RKO (cell line): ENCODE measurements at regions not wholly inside any gene's neighbourhood (a gene's known extent, or its start where the extent isn't known, plus 50 kb on each side); places are given as distances from the start of the nearest gene placed in this dataset.
A peak's percentile ranks its signal among the peaks of the same experiment; 100 is the strongest.

Experiments used
- DNase-seq: peaks from one replicate; pipeline ENCODE4 v3.0.0-alpha.2; 2016; ENCODE audit warnings: low spot score

GRCh38 chr18:69216321-69216720 lies 184.4 kb upstream of the DOK6 start:
- DNase-seq: no peak

- DNase-seq: no peak
Observed at GRCh38 chr18:69217196-69218000, 183.3 kb upstream of the DOK6 start.

- no peak for DNase-seq
Observed at GRCh38 chr18:69220529-69220928, 180.2 kb upstream of the DOK6 start.

- no peak for DNase-seq
Observed at GRCh38 chr18:69222089-69222488, 178.6 kb upstream of the DOK6 start.

GRCh38 chr18:69226971-69227370 lies 173.7 kb upstream of the DOK6 start:
- DNase-seq: no peak

- no peak for DNase-seq
Observed at GRCh38 chr18:69230204-69230603, 170.5 kb upstream of the DOK6 start.

GRCh38 chr18:69233465-69234054 lies 167.1 kb upstream of the DOK6 start:
- DNase-seq: no peak

- no peak for DNase-seq
Observed at GRCh38 chr18:69239849-69240674, 160.6 kb upstream of the DOK6 start.

- no peak for DNase-seq
Observed at GRCh38 chr18:69246027-69246426, 154.7 kb upstream of the DOK6 start.

GRCh38 chr18:69250305-69251151 lies 150.2 kb upstream of the DOK6 start:
- no peak for DNase-seq

GRCh38 chr18:69257861-69258458 lies 142.7 kb upstream of the DOK6 start:
- peak; percentile 24 for DNase-seq

- DNase-seq: no peak
Observed at GRCh38 chr18:69259282-69259681, 141.4 kb upstream of the DOK6 start.

- DNase-seq: no peak
Observed at GRCh38 chr18:69261406-69261805, 139.3 kb upstream of the DOK6 start.

- DNase-seq: no peak
Observed at GRCh38 chr18:69265656-69266055, 135.0 kb upstream of the DOK6 start.

GRCh38 chr18:69267895-69268294 lies 132.8 kb upstream of the DOK6 start:
- DNase-seq: no peak

- DNase-seq: no peak
Observed at GRCh38 chr18:69282371-69282770, 118.3 kb upstream of the DOK6 start.

- no peak for DNase-seq
Observed at GRCh38 chr18:69291044-69291443, 109.6 kb upstream of the DOK6 start.

- DNase-seq: no peak
Observed at GRCh38 chr18:69291755-69292154, 108.9 kb upstream of the DOK6 start.

- no peak for DNase-seq
Observed at GRCh38 chr18:69300185-69300584, 100.5 kb upstream of the DOK6 start.

GRCh38 chr18:69308619-69309018 lies 92.1 kb upstream of the DOK6 start:
- DNase-seq: no peak

GRCh38 chr18:69326094-69326493 lies 74.6 kb upstream of the DOK6 start:
- no peak for DNase-seq

GRCh38 chr18:69328086-69328485 lies 72.6 kb upstream of the DOK6 start:
- no peak for DNase-seq
